GM23338 (cell line): ENCODE measurements at regions not wholly inside any gene's neighbourhood (a gene's known extent, or its start where the extent isn't known, plus 50 kb on each side); places are given as distances from the start of the nearest gene placed in this dataset.

Experiments used
- CTCF ChIP-seq, 2 experiments: fragments of 200-600 bp in 1 of 2; sonication (generic) in 1 of 2; conservative IDR thresholded peaks; 2 replicates each; pipeline versions ENCODE4 v1.5.1 to v1.6.1; 2016 to 2017; ENCODE audit warnings: antibody characterized with exemption in 2 of 2, low read depth in 2 of 2, mild to moderate bottlenecking in 2 of 2, moderate library complexity in 1 of 2
- JUNB ChIP-seq: IDR thresholded peaks from one replicate; pipeline ENCODE4 v1.6.1; 2016; ENCODE audit warnings: antibody characterized with exemption; ENCODE audit not compliant: unreplicated experiment
- REST ChIP-seq: IDR thresholded peaks from one replicate; pipeline ENCODE4 v1.6.1; 2018; ENCODE audit warnings: antibody characterized with exemption; ENCODE audit not compliant: unreplicated experiment
- ZNF331 ChIP-seq: fragments of 250-450 bp; sonication (Bioruptor Pico); IDR thresholded peaks from 2 replicates; pipeline ENCODE4 v1.5.0; 2020; ENCODE audit warnings: low read depth, mild to moderate bottlenecking, moderate library complexity
- ZNF462 ChIP-seq: fragments of 250-450 bp; sonication (Bioruptor Pico); IDR thresholded peaks from 2 replicates; pipeline ENCODE4 v1.5.0; 2020; ENCODE audit warnings: mild to moderate bottlenecking, moderate library complexity

GRCh38 chr1:221806236-221806635 lies 64.3 kb upstream of the DUSP10 start (continued):
- TF ChIP-seq ZNF462 (CRISPR knock-in tag) (no peak), ZNF331 (CRISPR knock-in tag) (no peak), REST (no peak), CTCF (conservative IDR thresholded peaks at IDR 0.05; ENCODE audit: low read depth in 2 of 2) (no peak), JUNB (no peak)
